ENCODE measurements at regions not wholly inside any gene's neighbourhood (a gene's known extent, or its start where the extent isn't known, plus 50 kb on each side); places are given as distances from the start of the nearest gene placed in this dataset.
"Not testable (repeated sequence)": the region's sequence is repeated elsewhere in the genome, so short reads cannot be mapped to it uniquely, and the experiment has no call there.

- no peaks in the 10 kb centered on the region for H3K27me3 ChIP-seq
- H3K4me1 ChIP-seq: no peaks in the 10 kb centered on the region
- no peak overlapping the region for H3K4me3 ChIP-seq (ENCODE audit: low read depth, low read length)
- no peaks in the 10 kb centered on the region for H3K36me3 ChIP-seq
- TF ChIP-seq CTCF (IDR thresholded peaks at IDR 0.05; ENCODE audit: low read depth, low read length): no peak
- no peaks in the 10 kb centered on the region for H3K9me3 ChIP-seq
- DNase-seq: no peak
These were observed 362.2 kb downstream of the SRGAP2C start for GRCh38 chr1:121546830-121547591.

GRCh38 chr1:121547726-121548125, 363.0 kb downstream of the SRGAP2C start:
- H3K4me1 ChIP-seq; H3K4me3 ChIP-seq (ENCODE audit: low read depth, low read length); H3K36me3 ChIP-seq; H3K9me3 ChIP-seq; H3K27me3 ChIP-seq; DNase-seq: not testable (repeated sequence)

- not testable (repeated sequence) for H3K27me3 ChIP-seq; DNase-seq; H3K4me1 ChIP-seq; H3K9me3 ChIP-seq; H3K4me3 ChIP-seq (ENCODE audit: low read depth, low read length); H3K36me3 ChIP-seq
These were observed 366.0 kb downstream of the SRGAP2C start for GRCh38 chr1:121550817-121551216.

GRCh38 chr1:121551491-121551890, 366.7 kb downstream of the SRGAP2C start:
- not testable (repeated sequence) for H3K36me3 ChIP-seq; H3K27me3 ChIP-seq; DNase-seq; H3K9me3 ChIP-seq; H3K4me1 ChIP-seq; H3K4me3 ChIP-seq (ENCODE audit: low read depth, low read length)

GRCh38 chr1:121556560-121556959, 371.8 kb downstream of the SRGAP2C start:
- H3K4me1 ChIP-seq: not testable (repeated sequence)

GRCh38 chr1:121558034-121558433, 373.3 kb downstream of the SRGAP2C start:
- H3K4me1 ChIP-seq; DNase-seq; H3K9me3 ChIP-seq; H3K4me3 ChIP-seq (ENCODE audit: low read depth, low read length); H3K36me3 ChIP-seq; H3K27me3 ChIP-seq: not testable (repeated sequence)

More at GRCh38 chr1:121556560-121556959, 371.8 kb downstream of the SRGAP2C start:
- not testable (repeated sequence) for DNase-seq; H3K4me3 ChIP-seq (ENCODE audit: low read depth, low read length); H3K9me3 ChIP-seq; H3K27me3 ChIP-seq; H3K36me3 ChIP-seq

- TF ChIP-seq CTCF (IDR thresholded peaks at IDR 0.05; ENCODE audit: low read depth, low read length): no peak
- Histone ChIP-seq H3K4me3 (ENCODE audit: low read depth, low read length) (no peak overlapping the region), H3K4me1 (no peaks in the 10 kb centered on the region), H3K9me3 (no peaks in the 10 kb centered on the region), H3K36me3 (no peaks in the 10 kb centered on the region), H3K27me3 (no peaks in the 10 kb centered on the region)
- DNase-seq: no peak
These were observed 373.7 kb downstream of the SRGAP2C start for GRCh38 chr1:121558514-121558913.

- TF ChIP-seq CTCF (IDR thresholded peaks at IDR 0.05; ENCODE audit: low read depth, low read length): no peak
- Histone ChIP-seq H3K4me1 (no peaks in the 10 kb centered on the region), H3K27me3 (no peaks in the 10 kb centered on the region), H3K9me3 (no peaks in the 10 kb centered on the region), H3K36me3 (no peaks in the 10 kb centered on the region), H3K4me3 (ENCODE audit: low read depth, low read length) (no peak overlapping the region)
- no peak for DNase-seq
These were observed 381.6 kb downstream of the SRGAP2C start for GRCh38 chr1:121566346-121566745.

GRCh38 chr1:121569428-121569827, 384.7 kb downstream of the SRGAP2C start:
- H3K36me3 ChIP-seq: no peaks in the 10 kb centered on the region

GRCh38 chr1:121573881-121574504, 389.2 kb downstream of the SRGAP2C start:
- not testable (repeated sequence) for H3K9me3 ChIP-seq; H3K4me1 ChIP-seq; H3K27me3 ChIP-seq; H3K36me3 ChIP-seq; H3K4me3 ChIP-seq (ENCODE audit: low read depth, low read length); DNase-seq

More at GRCh38 chr1:121569428-121569827, 384.7 kb downstream of the SRGAP2C start:
- Histone ChIP-seq H3K4me3 (ENCODE audit: low read depth, low read length) (no peak overlapping the region), H3K27me3 (no peaks in the 10 kb centered on the region), H3K9me3 (no peaks in the 10 kb centered on the region), H3K4me1 (no peaks in the 10 kb centered on the region)
- TF ChIP-seq CTCF (IDR thresholded peaks at IDR 0.05; ENCODE audit: low read depth, low read length): no peak
- no peak for DNase-seq

- not testable (repeated sequence) for H3K4me3 ChIP-seq (ENCODE audit: low read depth, low read length); DNase-seq; H3K36me3 ChIP-seq; H3K9me3 ChIP-seq; H3K4me1 ChIP-seq; H3K27me3 ChIP-seq
These were observed 389.7 kb downstream of the SRGAP2C start for GRCh38 chr1:121574505-121574899.
